ENCODE measurements at regions not wholly inside any gene's neighbourhood (a gene's known extent, or its start where the extent isn't known, plus 50 kb on each side); places are given as distances from the start of the nearest gene placed in this dataset.
A peak's percentile ranks its signal among the peaks of the same experiment; 100 is the strongest.
"Not testable (repeated sequence)": the region's sequence is repeated elsewhere in the genome, so short reads cannot be mapped to it uniquely, and the experiment has no call there.

DNA sequence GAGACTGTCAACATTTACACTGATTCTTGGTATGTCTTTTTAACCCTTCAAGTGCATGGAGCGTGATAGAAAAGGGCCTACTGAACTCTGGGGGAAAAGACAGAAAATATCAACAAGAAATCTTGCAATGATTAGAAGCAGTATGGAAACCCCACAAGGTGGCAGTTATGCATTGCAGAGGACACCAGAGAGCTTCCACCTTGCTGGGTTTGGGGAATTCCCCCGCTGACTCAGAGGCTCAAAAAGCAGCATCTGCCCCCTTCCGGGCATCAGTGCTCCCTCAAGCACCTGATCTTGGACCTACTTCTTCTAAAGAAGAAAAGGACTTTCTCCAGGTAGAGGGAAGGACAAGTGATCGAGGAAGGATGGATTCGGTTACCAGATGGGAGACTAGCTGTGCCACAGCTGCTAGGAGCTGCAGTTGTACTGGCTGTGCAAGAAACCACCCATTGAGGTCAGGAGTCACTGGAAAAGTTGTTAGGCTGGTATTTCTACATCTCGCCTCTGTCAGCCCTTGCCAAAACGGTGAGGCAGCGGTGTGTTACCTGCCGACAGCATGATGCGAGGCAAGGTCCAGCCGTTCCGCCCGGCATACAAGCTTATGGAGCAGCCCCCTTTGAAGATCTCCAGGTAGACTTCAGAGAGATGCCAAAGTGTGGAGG is 102.8 kb upstream of the OSBPL11 start:
- TF ChIP-seq, protein P1, sequence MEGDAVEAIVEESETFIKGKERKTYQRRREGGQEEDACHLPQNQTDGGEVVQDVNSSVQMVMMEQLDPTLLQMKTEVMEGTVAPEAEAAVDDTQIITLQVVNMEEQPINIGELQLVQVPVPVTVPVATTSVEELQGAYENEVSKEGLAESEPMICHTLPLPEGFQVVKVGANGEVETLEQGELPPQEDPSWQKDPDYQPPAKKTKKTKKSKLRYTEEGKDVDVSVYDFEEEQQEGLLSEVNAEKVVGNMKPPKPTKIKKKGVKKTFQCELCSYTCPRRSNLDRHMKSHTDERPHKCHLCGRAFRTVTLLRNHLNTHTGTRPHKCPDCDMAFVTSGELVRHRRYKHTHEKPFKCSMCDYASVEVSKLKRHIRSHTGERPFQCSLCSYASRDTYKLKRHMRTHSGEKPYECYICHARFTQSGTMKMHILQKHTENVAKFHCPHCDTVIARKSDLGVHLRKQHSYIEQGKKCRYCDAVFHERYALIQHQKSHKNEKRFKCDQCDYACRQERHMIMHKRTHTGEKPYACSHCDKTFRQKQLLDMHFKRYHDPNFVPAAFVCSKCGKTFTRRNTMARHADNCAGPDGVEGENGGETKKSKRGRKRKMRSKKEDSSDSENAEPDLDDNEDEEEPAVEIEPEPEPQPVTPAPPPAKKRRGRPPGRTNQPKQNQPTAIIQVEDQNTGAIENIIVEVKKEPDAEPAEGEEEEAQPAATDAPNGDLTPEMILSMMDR (conservative IDR thresholded peaks at IDR 0.05): peak; percentile 12
- TF ChIP-seq ZFX (IDR thresholded peaks at IDR 0.05): not testable (repeated sequence)
